Thyroid gland (tissue), 4 donors: ENCODE measurements at regions not wholly inside any gene's neighbourhood (a gene's known extent, or its start where the extent isn't known, plus 50 kb on each side); places are given as distances from the start of the nearest gene placed in this dataset.

Experiments used
- DNase-seq, 2 donors: peaks; one replicate each; pipeline ENCODE4 v3.0.0-alpha.2; 2019
- H3K27ac ChIP-seq, 3 donors: fragments of 200-600 bp; sonication (generic); 1 replicate in 2 of 3; 2 replicates in 1 of 3; pipeline ENCODE4 v1.5.1; 2016 to 2019; ENCODE audit warnings: mild to moderate bottlenecking in 1 of 3, moderate library complexity in 1 of 3
- H3K27me3 ChIP-seq: fragments of 200-600 bp; sonication (generic); one replicate; pipeline ENCODE4 v1.5.1; 2019
- H3K36me3 ChIP-seq, 2 donors: fragments of 200-600 bp; sonication (generic); one replicate each; pipeline ENCODE4 v1.5.1; 2016 to 2019
- H3K4me1 ChIP-seq, 2 donors: fragments of 200-600 bp; sonication (generic); one replicate each; pipeline ENCODE4 v1.5.1; 2017 to 2019
- H3K4me3 ChIP-seq, 3 donors: fragments of 200-600 bp; sonication (generic); replicated peaks in 1 of 3; 1 replicate in 2 of 3; 2 replicates in 1 of 3; pipeline ENCODE4 v1.5.1; 2016; ENCODE audit warnings: mild to moderate bottlenecking in 1 of 3
- H3K9me3 ChIP-seq: fragments of 200-600 bp; sonication (generic); one replicate; pipeline ENCODE4 v1.5.1; 2017
- CTCF ChIP-seq, 6 experiments: fragments of 200-600 bp in 3 of 6; fragments of 450-650 bp in 3 of 6; sonication (generic) in 3 of 6; IDR thresholded peaks; one replicate each; pipeline ENCODE4 v1.5.1; 2016 to 2019; ENCODE audit warnings: antibody characterized with exemption in 6 of 6, mild to moderate bottlenecking in 2 of 6, inconsistent platforms in 1 of 6, moderate library complexity in 1 of 6
- POLR2A ChIP-seq, 2 donors: fragments of 450-650 bp; IDR thresholded peaks; one replicate each; pipeline ENCODE4 v1.6.1; 2017; ENCODE audit warnings: antibody characterized with exemption in 2 of 2, mild to moderate bottlenecking in 2 of 2, moderate library complexity in 1 of 2
- WGBS, 2 donors: methylation state at CpG; one replicate each; pipeline ENCODE4 v1.1.5; 2017; 5-methylcytosine and 5-hydroxymethylcytosine counted together
- intact Hi-C: fragments of 100-400 bp; cut with DNase I; formaldehyde crosslinking; loops from one replicate; pipeline ENCODE4 v1.15.1; 2023

- TF ChIP-seq POLR2A (IDR thresholded peaks at IDR 0.05) (no peak), CTCF (IDR thresholded peaks at IDR 0.05) (no peak)
- Histone ChIP-seq H3K27ac (no peak overlapping the region), H3K27me3 (no peaks in the 10 kb centered on the region), H3K4me1 (no peaks in the 10 kb centered on the region), H3K9me3 (no peaks in the 10 kb centered on the region), H3K4me3 (no peak overlapping the region), H3K36me3 (no peaks in the 10 kb centered on the region)
- DNase-seq: no peak
- WGBS, 2 donors: 64% methylated on average over 4 of the region's 4 CpGs
- intact Hi-C loops: no loop called here
Observed at GRCh38 chr15:95987299-95987698, 343.2 kb upstream of the NR2F2 start.

DNA sequence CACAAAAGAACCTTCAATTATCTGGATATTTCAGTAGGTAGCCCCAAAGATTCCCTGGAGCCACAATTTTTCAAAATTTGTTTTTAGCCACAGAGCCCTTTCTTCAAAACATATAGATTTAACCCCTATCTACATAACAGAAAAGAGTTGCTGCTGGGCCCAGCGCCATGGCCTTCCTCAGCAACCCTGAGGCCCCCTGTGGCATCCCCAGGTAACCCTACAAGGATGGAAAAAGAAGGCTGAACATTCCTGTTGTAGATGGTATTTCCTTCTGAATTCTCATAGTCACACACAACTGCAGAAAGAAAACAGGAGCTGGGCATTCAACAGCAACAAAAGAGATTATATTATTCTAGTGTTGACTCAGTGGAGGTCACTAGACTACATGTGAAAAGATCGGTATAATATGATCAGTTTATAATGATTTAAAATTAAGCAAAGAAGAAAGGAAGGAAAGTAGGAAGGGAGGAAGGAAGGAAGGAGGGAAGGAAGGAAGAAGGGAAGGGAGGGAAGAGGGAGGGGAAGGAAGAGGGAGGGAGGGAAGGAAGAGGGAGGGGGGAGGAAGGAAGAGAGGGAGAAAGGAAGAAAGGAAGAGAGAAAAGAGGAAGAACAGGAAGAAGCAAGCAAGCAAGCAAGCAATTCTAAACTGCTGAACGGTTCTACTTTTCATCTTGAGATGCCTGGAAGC, 342.5 kb upstream of the NR2F2 start:
- TF ChIP-seq CTCF (IDR thresholded peaks at IDR 0.05) (no peak), POLR2A (IDR thresholded peaks at IDR 0.05) (no peak)
- 58 to 60% methylated on average over 3 of the region's 3 CpGs for WGBS, 2 donors
- Histone ChIP-seq H3K36me3 (no peaks in the 10 kb centered on the region), H3K4me1 (no peaks in the 10 kb centered on the region), H3K4me3 (no peak overlapping the region), H3K9me3 (no peaks in the 10 kb centered on the region), H3K27me3 (no peaks in the 10 kb centered on the region), H3K27ac (no peak overlapping the region)
- no peak for DNase-seq
- intact Hi-C loops: no loop called here

GRCh38 chr15:95988574-95988887, 342.0 kb upstream of the NR2F2 start:
- DNase-seq: no peak
- H3K27ac ChIP-seq: no peak overlapping the region
- WGBS, 2 donors: 51 to 69% methylated on average over 4 of the region's 4 CpGs
- no peaks in the 10 kb centered on the region for H3K4me1 ChIP-seq
- TF ChIP-seq CTCF (IDR thresholded peaks at IDR 0.05) (no peak), POLR2A (IDR thresholded peaks at IDR 0.05) (no peak)
- intact Hi-C loops: no loop called here
- H3K27me3 ChIP-seq: no peaks in the 10 kb centered on the region
- H3K9me3 ChIP-seq: no peaks in the 10 kb centered on the region
- H3K4me3 ChIP-seq: no peak overlapping the region
- no peaks in the 10 kb centered on the region for H3K36me3 ChIP-seq

DNA sequence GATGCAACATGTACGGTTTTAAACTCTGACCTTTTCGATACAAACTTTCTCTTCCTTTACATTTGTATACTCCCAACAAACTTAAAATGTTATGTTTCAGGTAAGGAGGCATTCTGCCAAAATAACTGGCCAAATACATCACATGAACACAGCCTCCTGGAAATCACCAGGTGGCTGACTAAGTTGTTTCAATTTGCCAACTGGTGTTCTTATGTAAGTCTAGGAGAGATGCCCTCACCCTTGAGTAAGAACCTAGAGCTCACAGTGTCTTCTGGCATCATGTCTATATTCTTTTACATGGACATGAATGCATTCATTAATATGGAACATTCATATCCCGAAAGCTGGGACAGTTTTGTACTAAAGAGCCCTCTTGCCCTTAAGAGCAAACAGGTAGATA, 341.1 kb upstream of the NR2F2 start:
- no peaks in the 10 kb centered on the region for H3K4me1 ChIP-seq
- WGBS, 2 donors: 89 to 94% methylated on average over 3 of the region's 3 CpGs
- TF ChIP-seq POLR2A (IDR thresholded peaks at IDR 0.05) (no peak), CTCF (IDR thresholded peaks at IDR 0.05) (no peak)
- H3K27me3 ChIP-seq: no peaks in the 10 kb centered on the region
- H3K9me3 ChIP-seq: no peaks in the 10 kb centered on the region
- no peaks in the 10 kb centered on the region for H3K36me3 ChIP-seq
- H3K27ac ChIP-seq: no peak overlapping the region
- no peak for DNase-seq
- no peak overlapping the region for H3K4me3 ChIP-seq
- intact Hi-C loops: no loop called here

DNA sequence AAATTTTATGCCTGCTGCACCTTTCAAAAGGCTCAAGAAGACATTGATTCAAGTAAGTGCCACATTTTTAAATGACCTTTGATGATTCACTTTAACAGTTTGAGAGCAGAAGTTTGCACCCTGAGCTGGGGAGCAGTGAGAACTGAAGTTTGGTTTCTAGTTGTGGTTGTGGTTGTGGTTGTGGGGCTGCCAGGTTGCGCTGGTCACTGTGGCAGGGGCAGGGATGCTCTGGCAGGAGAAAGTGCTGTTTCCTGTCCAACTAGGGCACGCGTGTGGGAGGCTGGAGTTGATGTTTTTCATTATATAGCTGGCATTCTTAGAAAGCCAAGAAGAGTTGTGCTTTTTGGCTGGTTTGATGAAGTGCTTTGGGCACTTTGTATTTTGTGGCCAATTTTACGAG, 339.7 kb upstream of the NR2F2 start:
- no peak overlapping the region for H3K27ac ChIP-seq
- H3K27me3 ChIP-seq: no peaks in the 10 kb centered on the region
- H3K36me3 ChIP-seq: no peaks in the 10 kb centered on the region
- WGBS, 2 donors: 78 to 87% methylated on average over 4 of the region's 4 CpGs
- H3K9me3 ChIP-seq: no peaks in the 10 kb centered on the region
- intact Hi-C loops: no loop called here
- no peak overlapping the region for H3K4me3 ChIP-seq
- TF ChIP-seq CTCF (IDR thresholded peaks at IDR 0.05): no peak
- no peak for TF ChIP-seq POLR2A (IDR thresholded peaks at IDR 0.05)
- DNase-seq: no peak
- no peaks in the 10 kb centered on the region for H3K4me1 ChIP-seq
